IMR-90 (cell line): ENCODE measurements at regions not wholly inside any gene's neighbourhood (a gene's known extent, or its start where the extent isn't known, plus 50 kb on each side); places are given as distances from the start of the nearest gene placed in this dataset.

Source experiments
- ATAC-seq: fragments of 200-7000 bp; cut with Tn5 transposase; 2 replicates; pipeline ENCODE4 v1.9.1; 2020; ENCODE audit warnings: low read depth, mild to moderate bottlenecking, moderate library complexity
- BruUV-seq: library from RNA; stranded (reverse); fragments of 400-500 nt; replicated peaks from 2 replicates; lab custom pipeline; 2021; lab: Mats Ljungman, UMichigan
- CTCF ChIA-PET: fragments of 300-600 bp; formaldehyde crosslinking; extraction: SDS; loops from one replicate; lab custom pipeline; 2021; ENCODE audit warnings: antibody characterized with exemption; lab: Yijun Ruan, JAX
- POLR2A ChIA-PET: fragments of 300-600 bp; sonication (Branson Sonifier 250); formaldehyde crosslinking; loops from one replicate; lab custom pipeline; 2022; ENCODE audit warnings: antibody characterized with exemption; ENCODE audit not compliant: unreplicated experiment; lab: Charles Lee
- DNase-seq: peaks from one replicate; pipeline ENCODE4 v3.0.0; 2013
- H2AFZ ChIP-seq: replicated peaks from 2 replicates; pipeline ENCODE3; 2013; ENCODE audit warnings: low read length, mild to moderate bottlenecking; ENCODE audit not compliant: poor library complexity
- H2AK5ac ChIP-seq: 2 replicates; pipeline ENCODE4 v1.6.1; 2013; ENCODE audit warnings: low read depth, low read length, inconsistent platforms
- H2AK9ac ChIP-seq: replicated peaks from 2 replicates; pipeline ENCODE3; 2013; ENCODE audit warnings: mild to moderate bottlenecking, low read depth, low read length, moderate library complexity; ENCODE audit not compliant: poor library complexity
- H2BK120ac ChIP-seq: 2 replicates; pipeline ENCODE4 v1.6.1; 2013; ENCODE audit warnings: low read depth, low read length, inconsistent platforms
- H2BK15ac ChIP-seq: 3 replicates; pipeline ENCODE4 v1.6.1; 2013; ENCODE audit warnings: low read depth, low read length, inconsistent platforms
- H2BK20ac ChIP-seq: 2 replicates; pipeline ENCODE4 v1.6.1; 2013; ENCODE audit warnings: low read depth, mild to moderate bottlenecking, inconsistent platforms, low read length, moderate library complexity
- H2BK5ac ChIP-seq: 2 replicates; pipeline ENCODE4 v1.6.1; 2013; ENCODE audit warnings: mild to moderate bottlenecking, low read depth, low read length, inconsistent platforms; ENCODE audit not compliant: poor library complexity, severe bottlenecking
- H3K14ac ChIP-seq: replicated peaks from 2 replicates; pipeline ENCODE4 v1.6.1; 2013; ENCODE audit warnings: low read depth, low read length, inconsistent platforms
- H3K18ac ChIP-seq: 2 replicates; pipeline ENCODE4 v1.6.1; 2013; ENCODE audit warnings: low read depth, low read length, control low read depth
- H3K23ac ChIP-seq: 2 replicates; pipeline ENCODE4 v1.6.1; 2013; ENCODE audit warnings: low read depth, low read length, inconsistent platforms
- H3K27ac ChIP-seq: 2 replicates; pipeline ENCODE4 v1.5.1; 2013; ENCODE audit warnings: mild to moderate bottlenecking, control low read depth, low read length; ENCODE audit not compliant: insufficient read depth
- H3K27me3 ChIP-seq: 2 replicates; pipeline ENCODE4 v1.6.1; 2013; ENCODE audit warnings: low read length; ENCODE audit not compliant: control insufficient read depth, insufficient read depth
- H3K36me3 ChIP-seq: 2 replicates; pipeline ENCODE4 v1.6.1; 2013; ENCODE audit warnings: low read length, mixed read lengths; ENCODE audit not compliant: control insufficient read depth, insufficient read depth
- H3K4ac ChIP-seq: 2 replicates; pipeline ENCODE4 v1.6.1; 2013; ENCODE audit warnings: low read depth, low read length, inconsistent platforms
- H3K4me1 ChIP-seq: 2 replicates; pipeline ENCODE4 v1.6.1; 2013; ENCODE audit warnings: low read length, mixed read lengths; ENCODE audit not compliant: control insufficient read depth, insufficient read depth
- H3K4me2 ChIP-seq: 2 replicates; pipeline ENCODE4 v1.6.1; 2013; ENCODE audit warnings: low read depth, mild to moderate bottlenecking, control low read depth, low read length, moderate library complexity
- H3K4me3 ChIP-seq: 2 replicates; pipeline ENCODE4 v1.5.1; 2013; ENCODE audit warnings: low read depth, mild to moderate bottlenecking, control low read depth, low read length, moderate library complexity; ENCODE audit not compliant: insufficient read depth
- H3K56ac ChIP-seq: 2 replicates; pipeline ENCODE4 v1.6.1; 2013; ENCODE audit warnings: low read length, inconsistent platforms; ENCODE audit not compliant: insufficient read depth; ENCODE audit errors: extremely low read depth
- H3K79me1 ChIP-seq, 2 experiments: 2 replicates each; pipeline ENCODE4 v1.6.1; 2013; ENCODE audit warnings: low read length in 2 of 2, inconsistent platforms in 1 of 2, low read depth in 1 of 2
- H3K9ac ChIP-seq: 2 replicates; pipeline ENCODE4 v1.6.1; 2013; ENCODE audit warnings: low read depth, low read length, control low read depth
- H3K9me1 ChIP-seq: 2 replicates; pipeline ENCODE4 v1.6.1; 2013; ENCODE audit warnings: low read length, inconsistent platforms; ENCODE audit not compliant: insufficient read depth
- H3K9me3 ChIP-seq: 2 replicates; pipeline ENCODE4 v1.6.1; 2013; ENCODE audit warnings: low read length; ENCODE audit not compliant: control insufficient read depth, insufficient read depth
- H4K20me1 ChIP-seq: 2 replicates; pipeline ENCODE4 v1.6.1; 2013; ENCODE audit warnings: low read length, inconsistent platforms; ENCODE audit not compliant: insufficient read depth
- H4K5ac ChIP-seq: 2 replicates; pipeline ENCODE4 v1.6.1; 2013; ENCODE audit warnings: mild to moderate bottlenecking, low read depth, low read length, control low read depth
- H4K8ac ChIP-seq, 2 experiments: 2 replicates each; pipeline ENCODE4 v1.6.1; 2013; ENCODE audit warnings: low read depth in 2 of 2, low read length in 2 of 2, control low read depth in 1 of 2, inconsistent platforms in 1 of 2
- H4K91ac ChIP-seq: 2 replicates; pipeline ENCODE4 v1.6.1; 2013; ENCODE audit warnings: low read depth, low read length, inconsistent platforms; ENCODE audit not compliant: insufficient read depth
- BHLHE40 ChIP-seq: fragments of 150-350 bp; IDR thresholded peaks from 2 replicates; pipeline ENCODE4 v1.6.1; 2016; ENCODE audit warnings: mild to moderate bottlenecking, low read depth, low read length
- CTCF ChIP-seq: conservative IDR thresholded peaks from 2 replicates; pipeline ENCODE4 v1.5.1; 2012; ENCODE audit warnings: mild to moderate bottlenecking, low read depth, low read length, improper control_type of control experiment
- MAFK ChIP-seq: IDR thresholded peaks from 2 replicates; pipeline ENCODE4 v1.6.1; 2012; ENCODE audit warnings: low read depth, low read length, improper control_type of control experiment
- WGBS, 2 experiments: methylation state at CpG; one replicate each; pipeline versions ENCODE4 v1.1.5 to v1.1.7; 2013; ENCODE audit warnings: missing lambda C conversion rate in 2 of 2; ENCODE audit not compliant: insufficient read length in 1 of 2; ENCODE audit errors: extremely low coverage in 2 of 2; 5-methylcytosine and 5-hydroxymethylcytosine counted together
- dilution Hi-C: fragments of 300-500 bp; cut with HindIII; formaldehyde crosslinking; loops from one replicate; pipeline ENCODE4 v1.14.3; 2018; ENCODE audit warnings: low sequenced_read_pairs; ENCODE audit not compliant: unreplicated experiment
- in situ Hi-C: fragments of 300-500 bp; cut with MboI; formaldehyde crosslinking; loops from 3 replicates; pipeline ENCODE4 v1.14.3; 2019; ENCODE audit warnings: low sequenced_read_pairs, inconsistent platforms, mixed read lengths
- intact Hi-C: fragments of 100-400 bp; cut with micrococcal nuclease; formaldehyde crosslinking; loops from 2 replicates; pipeline ENCODE4 v1.10.0; 2022

- H3K4me2 ChIP-seq: no peak overlapping the region
- H3K23ac ChIP-seq: no peak overlapping the region
- H3K27me3 ChIP-seq: no peaks in the 10 kb centered on the region
- intact Hi-C loops: no loop called here
- no peak overlapping the region for H3K9ac ChIP-seq
- ChIA-PET POLR2A (no interaction called here), CTCF (no interaction called here)
- no peaks in the 10 kb centered on the region for H3K9me1 ChIP-seq
- H2AFZ ChIP-seq: no peak overlapping the region
- dilution Hi-C loops: no loop called here
- H3K79me1 ChIP-seq: no peaks in the 10 kb centered on the region
- H2BK15ac ChIP-seq: no peak overlapping the region
- no peak overlapping the region for H3K56ac ChIP-seq
- no peaks in the 10 kb centered on the region for H4K20me1 ChIP-seq
- ATAC-seq: no peak
- H2BK120ac ChIP-seq: no peak overlapping the region
- peaks cover 20% of the 10 kb centered on the region for H3K9me3 ChIP-seq
- in situ Hi-C loops: no loop called here
- no peak overlapping the region for H4K8ac ChIP-seq
- no peak overlapping the region for H3K27ac ChIP-seq
- no peaks in the 10 kb centered on the region for H3K36me3 ChIP-seq
- H3K4ac ChIP-seq: no peak overlapping the region
- no peak overlapping the region for H2AK9ac ChIP-seq
- H3K14ac ChIP-seq: no peak overlapping the region
- 51% methylated on average over 8 of the region's 33 CpGs; no CpG with 5 or more reads in 1 of the 2 experiments for WGBS, 2 experiments
- no TSS peak for BruUV-seq
- no peak overlapping the region for H2BK5ac ChIP-seq
- no peak overlapping the region for H3K18ac ChIP-seq
- no peak for DNase-seq
- H2BK20ac ChIP-seq: no peak overlapping the region
- no peak overlapping the region for H2AK5ac ChIP-seq
- H4K91ac ChIP-seq: no peak overlapping the region
- H3K4me1 ChIP-seq: no peaks in the 10 kb centered on the region
- H4K5ac ChIP-seq: no peak overlapping the region
- TF ChIP-seq BHLHE40 (no peak), CTCF (0 out of 2 replicates have a peak, but pooled peaks have one; percentile 13), MAFK (no peak)
- no peak overlapping the region for H3K4me3 ChIP-seq
These were observed 197.9 kb upstream of the ADAMTS16 start for GRCh38 chr5:4941957-4942830.
